Body of pancreas (tissue), 4 donors: ENCODE measurements at regions not wholly inside any gene's neighbourhood (a gene's known extent, or its start where the extent isn't known, plus 50 kb on each side); places are given as distances from the start of the nearest gene placed in this dataset.
"Not testable (repeated sequence)": the region's sequence is repeated elsewhere in the genome, so short reads cannot be mapped to it uniquely, and the experiment has no call there.

Experiments
- ATAC-seq: fragments of 150-250 bp; one replicate; pipeline ENCODE4 v1.9.1; 2016
- DNase-seq, 4 donors: peaks; one replicate each; pipeline ENCODE4 v3.0.0-alpha.2; 2019
- H3K27ac ChIP-seq, 4 donors: fragments of 200-600 bp; sonication (generic); 1 replicate in 3 of 4; 2 replicates in 1 of 4; pipeline versions ENCODE4 v1.5.1 to v1.6.1; 2016 to 2019; ENCODE audit warnings: mild to moderate bottlenecking in 1 of 4, mixed read lengths in 1 of 4, moderate library complexity in 1 of 4
- H3K27me3 ChIP-seq, 2 donors: fragments of 200-600 bp; sonication (generic); one replicate each; pipeline ENCODE4 v1.6.0; 2016; ENCODE audit warnings: mild to moderate bottlenecking in 1 of 2
- H3K36me3 ChIP-seq, 2 donors: fragments of 200-600 bp; sonication (generic); replicated peaks in 1 of 2; 2 replicates each; pipeline ENCODE4 v1.5.1; 2016; ENCODE audit warnings: low read depth in 2 of 2; ENCODE audit not compliant: insufficient read depth in 1 of 2
- H3K4me1 ChIP-seq: fragments of 200-600 bp; sonication (generic); one replicate; pipeline ENCODE4 v1.6.0; 2016
- H3K4me3 ChIP-seq, 2 donors: fragments of 200-600 bp; sonication (generic); 1 replicate in 1 of 2; 2 replicates in 1 of 2; pipeline ENCODE4 v1.5.1; 2016 to 2019
- H3K9me3 ChIP-seq, 3 donors: fragments of 200-600 bp; sonication (generic); 1 replicate in 2 of 3; 2 replicates in 1 of 3; pipeline ENCODE4 v1.5.1; 2016
- WGBS, 2 donors: methylation state at CpG; one replicate each; pipeline ENCODE4 v1.1.5; 2017; 5-methylcytosine and 5-hydroxymethylcytosine counted together
- intact Hi-C: fragments of 100-400 bp; cut with DNase I; formaldehyde crosslinking; loops from one replicate; pipeline ENCODE4 v1.15.1; 2023

- intact Hi-C loops, H3K27me3 ChIP-seq, H3K9me3 ChIP-seq, H3K4me1 ChIP-seq, H3K4me3 ChIP-seq, ATAC-seq, H3K36me3 ChIP-seq, H3K27ac ChIP-seq, DNase-seq: not testable (repeated sequence)
- WGBS, 2 donors: 86 to 90% methylated on average over 42 to 44 of the region's 59 CpGs
Observed at GRCh38 chr4:131729716-131730398, 1419.2 kb upstream of the PCDH10 start.

- ATAC-seq, H3K27me3 ChIP-seq, H3K36me3 ChIP-seq, DNase-seq, H3K9me3 ChIP-seq, H3K4me1 ChIP-seq, intact Hi-C loops, H3K27ac ChIP-seq, H3K4me3 ChIP-seq: not testable (repeated sequence)
- WGBS, 2 donors: 90% methylated on average over 14 of the region's 28 CpGs; no CpG with 5 or more reads in 1 of the 2 donors
Observed at GRCh38 chr4:131730574-131730973, 1418.5 kb upstream of the PCDH10 start.

GRCh38 chr4:131732034-131732630 lies 1417.0 kb upstream of the PCDH10 start:
- H3K36me3 ChIP-seq, intact Hi-C loops, H3K27me3 ChIP-seq, H3K4me3 ChIP-seq, H3K4me1 ChIP-seq, ATAC-seq, DNase-seq, H3K27ac ChIP-seq, H3K9me3 ChIP-seq: not testable (repeated sequence)
- 91% methylated on average over 7 of the region's 47 CpGs; no CpG with 5 or more reads in 1 of the 2 donors for WGBS, 2 donors

- 88% methylated on average over 22 of the region's 31 CpGs; no CpG with 5 or more reads in 1 of the 2 donors for WGBS, 2 donors
- H3K4me1 ChIP-seq, H3K27me3 ChIP-seq, H3K27ac ChIP-seq, H3K4me3 ChIP-seq, ATAC-seq, H3K9me3 ChIP-seq, intact Hi-C loops, H3K36me3 ChIP-seq, DNase-seq: not testable (repeated sequence)
Observed at GRCh38 chr4:131734321-131734720, 1414.8 kb upstream of the PCDH10 start.

- H3K4me1 ChIP-seq, H3K27ac ChIP-seq, H3K9me3 ChIP-seq, H3K4me3 ChIP-seq, ATAC-seq, H3K27me3 ChIP-seq, intact Hi-C loops, H3K36me3 ChIP-seq: not testable (repeated sequence)
- DNase-seq: peak in 1 of 4 donors; percentile 35
- 85 to 90% methylated on average over 17 to 41 of the region's 51 CpGs for WGBS, 2 donors
Observed at GRCh38 chr4:131734851-131735385, 1414.2 kb upstream of the PCDH10 start.

- H3K27me3 ChIP-seq, H3K27ac ChIP-seq, H3K4me1 ChIP-seq, ATAC-seq, H3K9me3 ChIP-seq, H3K4me3 ChIP-seq, H3K36me3 ChIP-seq, intact Hi-C loops, DNase-seq: not testable (repeated sequence)
- no CpG with 5 or more reads among the region's 26 CpGs for WGBS, 2 donors
Observed at GRCh38 chr4:131738991-131739390, 1410.1 kb upstream of the PCDH10 start.

GRCh38 chr4:131741836-131742235 lies 1407.3 kb upstream of the PCDH10 start:
- H3K4me3 ChIP-seq, ATAC-seq, H3K4me1 ChIP-seq, intact Hi-C loops, H3K27me3 ChIP-seq, H3K9me3 ChIP-seq, H3K36me3 ChIP-seq, H3K27ac ChIP-seq, DNase-seq: not testable (repeated sequence)
- WGBS, 2 donors: no CpG with 5 or more reads among the region's 27 CpGs

- not testable (repeated sequence) for H3K27ac ChIP-seq, H3K4me3 ChIP-seq
Observed at GRCh38 chr4:131742536-131743205, 1406.4 kb upstream of the PCDH10 start.

GRCh38 chr4:131743348-131743747 lies 1405.7 kb upstream of the PCDH10 start:
- H3K9me3 ChIP-seq, intact Hi-C loops, H3K36me3 ChIP-seq, H3K4me3 ChIP-seq, H3K27me3 ChIP-seq, ATAC-seq, H3K4me1 ChIP-seq, H3K27ac ChIP-seq: not testable (repeated sequence)
- WGBS, 2 donors: 89 to 96% methylated on average over 11 to 14 of the region's 20 CpGs
- DNase-seq: peak in 1 of 4 donors; percentile 32

More at GRCh38 chr4:131742536-131743205, 1406.4 kb upstream of the PCDH10 start:
- H3K27me3 ChIP-seq, intact Hi-C loops, ATAC-seq, DNase-seq, H3K36me3 ChIP-seq, H3K9me3 ChIP-seq, H3K4me1 ChIP-seq: not testable (repeated sequence)
- 93% methylated on average over 37 to 39 of the region's 45 CpGs for WGBS, 2 donors

- H3K27ac ChIP-seq, H3K36me3 ChIP-seq, ATAC-seq, H3K9me3 ChIP-seq, intact Hi-C loops, H3K27me3 ChIP-seq, DNase-seq, H3K4me1 ChIP-seq, H3K4me3 ChIP-seq: not testable (repeated sequence)
- WGBS, 2 donors: 89 to 95% methylated on average over 3 to 17 of the region's 34 CpGs
Observed at GRCh38 chr4:131747203-131747602, 1401.9 kb upstream of the PCDH10 start.

- H3K27ac ChIP-seq, H3K9me3 ChIP-seq, H3K4me1 ChIP-seq, intact Hi-C loops, DNase-seq, ATAC-seq, H3K27me3 ChIP-seq, H3K4me3 ChIP-seq, H3K36me3 ChIP-seq: not testable (repeated sequence)
- WGBS, 2 donors: 86% methylated on average over 22 of the region's 31 CpGs; no CpG with 5 or more reads in 1 of the 2 donors
Observed at GRCh38 chr4:131749224-131749623, 1399.9 kb upstream of the PCDH10 start.
